OCI-LY1 (cell line): ENCODE measurements at regions not wholly inside any gene's neighbourhood (a gene's known extent, or its start where the extent isn't known, plus 50 kb on each side); places are given as distances from the start of the nearest gene placed in this dataset.

Experiments
- H2AFZ ChIP-seq: fragments of 200-600 bp; sonication (generic), shearing (Covaris generic); 2 replicates; pipeline ENCODE4 v1.6.0; 2014; ENCODE audit warnings: antibody characterized with exemption, mild to moderate bottlenecking, low read length
- H3F3A ChIP-seq: fragments of 200-600 bp; sonication (generic), shearing (Covaris generic); 2 replicates; pipeline ENCODE4 v1.6.0; 2014; ENCODE audit warnings: mild to moderate bottlenecking, antibody characterized with exemption, low read length, moderate library complexity; ENCODE audit not compliant: insufficient read depth
- H3K27ac ChIP-seq: fragments of 200-600 bp; sonication (generic); 2 replicates; pipeline ENCODE4 v1.5.1; 2014; ENCODE audit warnings: low read length, mixed run types, mild to moderate bottlenecking, low read depth; ENCODE audit not compliant: poor library complexity, severe bottlenecking
- H3K27me3 ChIP-seq: fragments of 200-600 bp; sonication (generic); 2 replicates; pipeline ENCODE4 v1.6.0; 2014; ENCODE audit warnings: antibody characterized with exemption, mild to moderate bottlenecking, low read length, moderate library complexity; ENCODE audit not compliant: insufficient read depth
- H3K36me3 ChIP-seq: fragments of 200-600 bp; sonication (generic); 2 replicates; pipeline ENCODE4 v1.6.1; 2014; ENCODE audit warnings: mild to moderate bottlenecking, antibody characterized with exemption, low read length, moderate library complexity, mixed read lengths; ENCODE audit not compliant: insufficient read depth
- H3K4me1 ChIP-seq: fragments of 200-600 bp; sonication (generic); 2 replicates; pipeline ENCODE4 v1.5.1; 2014; ENCODE audit warnings: mild to moderate bottlenecking, low read length, moderate library complexity; ENCODE audit not compliant: insufficient read depth, severe bottlenecking
- H3K4me2 ChIP-seq: fragments of 200-600 bp; sonication (generic), shearing (Covaris generic); 2 replicates; pipeline ENCODE4 v1.6.1; 2014; ENCODE audit warnings: low read length
- H3K4me3 ChIP-seq: fragments of 200-600 bp; sonication (generic); 2 replicates; pipeline ENCODE4 v1.5.1; 2014; ENCODE audit warnings: low read length, low read depth, mild to moderate bottlenecking, mixed read lengths; ENCODE audit not compliant: poor library complexity, severe bottlenecking
- H3K79me2 ChIP-seq: fragments of 200-600 bp; shearing (Covaris generic); 2 replicates; pipeline ENCODE4 v1.6.1; 2016; ENCODE audit warnings: mixed run types, low read length, mixed read lengths; ENCODE audit not compliant: insufficient read depth
- H3K9ac ChIP-seq: fragments of 200-600 bp; sonication (generic), shearing (Covaris generic); 2 replicates; pipeline ENCODE4 v1.6.1; 2014; ENCODE audit warnings: mild to moderate bottlenecking, low read length, mixed read lengths
- H3K9me2 ChIP-seq: fragments of 200-600 bp; sonication (generic), shearing (Covaris generic); 2 replicates; pipeline ENCODE4 v1.6.1; 2014; ENCODE audit warnings: low read depth, mild to moderate bottlenecking, low read length, mixed read lengths
- H3K9me3 ChIP-seq: fragments of 200-600 bp; shearing (Covaris generic); 2 replicates; pipeline ENCODE4 v1.6.1; 2014; ENCODE audit warnings: low read length, mixed read lengths
- H4K20me1 ChIP-seq: fragments of 200-600 bp; sonication (generic), shearing (Covaris generic); 2 replicates; pipeline ENCODE4 v1.6.0; 2016; ENCODE audit warnings: mild to moderate bottlenecking, low read length; ENCODE audit not compliant: insufficient read depth
- CTCF ChIP-seq: fragments of 200-600 bp; sonication (generic), shearing (Covaris generic); IDR thresholded peaks from 2 replicates; pipeline ENCODE4 v1.5.1; 2017; ENCODE audit warnings: mild to moderate bottlenecking, antibody characterized with exemption, low read length, moderate library complexity, mixed read lengths
- EZH2 ChIP-seq: fragments of 200-600 bp; sonication (generic), shearing (Covaris generic); IDR thresholded peaks from 2 replicates; pipeline ENCODE4 v1.8.0; 2017; ENCODE audit warnings: borderline replicate concordance, mixed run types, mild to moderate bottlenecking, antibody characterized with exemption, low read length, moderate library complexity, mixed read lengths

GRCh38 chr2:241936457-241937133 lies 67.1 kb downstream of the RTP5 start:
- Histone ChIP-seq H3K27ac (no peak overlapping the region), H3F3A (no peaks in the 10 kb centered on the region), H3K36me3 (no peaks in the 10 kb centered on the region), H3K9me2 (no peaks in the 10 kb centered on the region), H3K9ac (no peak overlapping the region), H2AFZ (no peak overlapping the region), H3K4me1 (no peaks in the 10 kb centered on the region), H3K4me2 (no peak overlapping the region), H4K20me1 (no peaks in the 10 kb centered on the region), H3K9me3 (no peaks in the 10 kb centered on the region), H3K4me3 (no peak overlapping the region), H3K79me2 (no peaks in the 10 kb centered on the region), H3K27me3 (no peaks in the 10 kb centered on the region)
- TF ChIP-seq EZH2 (no peak), CTCF (no peak)

GRCh38 chr2:241937297-241937696 lies 67.8 kb downstream of the RTP5 start:
- H3K9ac ChIP-seq, result no peak overlapping the region
- H3K36me3 ChIP-seq, result no peaks in the 10 kb centered on the region
- H3K9me3 ChIP-seq, result no peaks in the 10 kb centered on the region
- no peaks in the 10 kb centered on the region for H3F3A ChIP-seq
- H4K20me1 ChIP-seq, result no peaks in the 10 kb centered on the region
- no peak overlapping the region for H2AFZ ChIP-seq
- TF ChIP-seq EZH2 (no peak), CTCF (no peak)
- H3K4me1 ChIP-seq, result no peaks in the 10 kb centered on the region
- no peaks in the 10 kb centered on the region for H3K79me2 ChIP-seq
- no peak overlapping the region for H3K4me3 ChIP-seq
- H3K27ac ChIP-seq, result no peak overlapping the region
- no peaks in the 10 kb centered on the region for H3K27me3 ChIP-seq
- H3K9me2 ChIP-seq, result no peaks in the 10 kb centered on the region
- no peak overlapping the region for H3K4me2 ChIP-seq

- TF ChIP-seq EZH2 (no peak), CTCF (no peak)
- H2AFZ ChIP-seq, result no peak overlapping the region
- H3K9me2 ChIP-seq, result no peaks in the 10 kb centered on the region
- H3K4me2 ChIP-seq, result no peak overlapping the region
- H3K27me3 ChIP-seq, result no peaks in the 10 kb centered on the region
- H4K20me1 ChIP-seq, result no peaks in the 10 kb centered on the region
- H3K4me3 ChIP-seq, result no peak overlapping the region
- no peaks in the 10 kb centered on the region for H3K9me3 ChIP-seq
- no peak overlapping the region for H3K27ac ChIP-seq
- H3K36me3 ChIP-seq, result no peaks in the 10 kb centered on the region
- H3K79me2 ChIP-seq, result no peaks in the 10 kb centered on the region
- H3K4me1 ChIP-seq, result no peaks in the 10 kb centered on the region
- H3F3A ChIP-seq, result no peaks in the 10 kb centered on the region
- H3K9ac ChIP-seq, result no peak overlapping the region
These were observed 70.0 kb downstream of the RTP5 start for GRCh38 chr2:241939541-241939940.
